ENCODE measurements at regions not wholly inside any gene's neighbourhood (a gene's known extent, or its start where the extent isn't known, plus 50 kb on each side); places are given as distances from the start of the nearest gene placed in this dataset.

GRCh38 chr3:176571926-176572325, 625.4 kb downstream of the TBL1XR1 start:
- TF ChIP-seq, protein P1, sequence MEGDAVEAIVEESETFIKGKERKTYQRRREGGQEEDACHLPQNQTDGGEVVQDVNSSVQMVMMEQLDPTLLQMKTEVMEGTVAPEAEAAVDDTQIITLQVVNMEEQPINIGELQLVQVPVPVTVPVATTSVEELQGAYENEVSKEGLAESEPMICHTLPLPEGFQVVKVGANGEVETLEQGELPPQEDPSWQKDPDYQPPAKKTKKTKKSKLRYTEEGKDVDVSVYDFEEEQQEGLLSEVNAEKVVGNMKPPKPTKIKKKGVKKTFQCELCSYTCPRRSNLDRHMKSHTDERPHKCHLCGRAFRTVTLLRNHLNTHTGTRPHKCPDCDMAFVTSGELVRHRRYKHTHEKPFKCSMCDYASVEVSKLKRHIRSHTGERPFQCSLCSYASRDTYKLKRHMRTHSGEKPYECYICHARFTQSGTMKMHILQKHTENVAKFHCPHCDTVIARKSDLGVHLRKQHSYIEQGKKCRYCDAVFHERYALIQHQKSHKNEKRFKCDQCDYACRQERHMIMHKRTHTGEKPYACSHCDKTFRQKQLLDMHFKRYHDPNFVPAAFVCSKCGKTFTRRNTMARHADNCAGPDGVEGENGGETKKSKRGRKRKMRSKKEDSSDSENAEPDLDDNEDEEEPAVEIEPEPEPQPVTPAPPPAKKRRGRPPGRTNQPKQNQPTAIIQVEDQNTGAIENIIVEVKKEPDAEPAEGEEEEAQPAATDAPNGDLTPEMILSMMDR (conservative IDR thresholded peaks at IDR 0.05; ENCODE audit: low read depth, low read length): no peak
- no peak overlapping the region for H3K4me3 ChIP-seq (ENCODE audit: low read depth, low read length)
- DNase-seq (ENCODE audit: low read depth): no peak

DNA sequence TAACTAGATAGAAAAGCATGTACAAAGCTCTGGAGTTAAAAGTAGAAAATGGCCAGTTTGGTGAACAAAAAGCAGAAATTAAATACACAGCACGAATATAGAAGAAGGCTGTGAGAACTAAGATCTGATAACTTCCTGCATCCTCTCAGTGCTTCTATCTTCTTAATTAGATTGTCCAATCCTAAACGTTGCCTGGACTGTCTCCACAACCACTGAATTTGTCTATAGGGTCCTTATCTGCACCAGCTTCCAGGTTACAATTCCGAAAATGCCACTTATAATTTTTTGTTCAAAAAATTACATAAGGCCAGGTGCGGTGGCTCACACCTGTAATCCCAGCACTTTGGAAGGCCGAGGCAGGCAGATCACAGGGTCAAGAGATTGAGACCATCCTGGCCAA, 626.3 kb downstream of the TBL1XR1 start:
- TF ChIP-seq, protein P1 (conservative IDR thresholded peaks at IDR 0.05; ENCODE audit: low read depth, low read length): no peak
- DNase-seq (ENCODE audit: low read depth): no peak
- no peak overlapping the region for H3K4me3 ChIP-seq (ENCODE audit: low read depth, low read length)

DNA sequence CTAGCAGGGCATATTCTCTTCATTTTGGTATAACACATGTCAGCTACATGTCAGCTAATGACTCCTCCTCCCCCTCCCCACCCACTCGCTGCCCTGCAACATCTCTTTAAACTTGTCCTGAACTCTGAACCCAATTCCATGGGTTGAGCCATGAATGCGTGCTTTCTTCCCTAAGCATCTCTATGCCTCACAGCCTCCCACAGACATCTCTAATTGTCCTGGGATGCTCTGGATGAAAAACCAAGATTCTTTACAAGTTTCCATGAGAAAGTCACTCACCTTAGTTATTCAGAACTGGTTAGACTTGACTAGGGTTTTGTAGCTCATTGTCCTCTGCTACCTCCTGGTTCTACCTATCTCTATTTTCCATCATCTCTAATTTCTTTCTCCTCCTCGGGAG, 629.1 kb downstream of the TBL1XR1 start:
- H3K4me3 ChIP-seq (ENCODE audit: low read depth, low read length): no peak overlapping the region
- TF ChIP-seq, protein P1 (conservative IDR thresholded peaks at IDR 0.05; ENCODE audit: low read depth, low read length): no peak
- no peak for DNase-seq (ENCODE audit: low read depth)

GRCh38 chr3:176566757-176567156, 630.5 kb downstream of the TBL1XR1 start:
- TF ChIP-seq, protein P1 (conservative IDR thresholded peaks at IDR 0.05; ENCODE audit: low read depth, low read length): no peak
- no peak for DNase-seq (ENCODE audit: low read depth)
- H3K4me3 ChIP-seq (ENCODE audit: low read depth, low read length): no peak overlapping the region

DNA sequence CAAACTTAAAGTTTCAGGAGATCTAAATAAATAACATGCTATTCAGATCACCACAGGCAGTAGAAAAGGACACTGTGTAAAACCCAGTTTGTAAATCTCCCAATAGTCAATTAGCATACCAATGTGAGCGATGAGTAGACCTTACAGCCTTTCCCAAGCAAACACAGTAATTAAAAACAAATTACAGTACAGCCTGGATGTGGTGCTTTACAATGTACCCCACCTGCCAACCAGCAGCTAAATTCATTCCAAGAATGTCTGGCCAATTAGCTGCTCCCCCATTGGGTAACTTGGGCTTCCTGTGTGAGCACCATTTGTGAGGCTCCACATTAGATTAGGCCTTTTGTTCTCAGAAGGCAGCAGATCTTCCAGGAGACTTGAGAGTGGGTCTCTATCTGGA, 635.0 kb downstream of the TBL1XR1 start:
- no peak for DNase-seq (ENCODE audit: low read depth)
- no peak overlapping the region for H3K4me3 ChIP-seq (ENCODE audit: low read depth, low read length)
- TF ChIP-seq, protein P1 (conservative IDR thresholded peaks at IDR 0.05; ENCODE audit: low read depth, low read length): no peak

DNA sequence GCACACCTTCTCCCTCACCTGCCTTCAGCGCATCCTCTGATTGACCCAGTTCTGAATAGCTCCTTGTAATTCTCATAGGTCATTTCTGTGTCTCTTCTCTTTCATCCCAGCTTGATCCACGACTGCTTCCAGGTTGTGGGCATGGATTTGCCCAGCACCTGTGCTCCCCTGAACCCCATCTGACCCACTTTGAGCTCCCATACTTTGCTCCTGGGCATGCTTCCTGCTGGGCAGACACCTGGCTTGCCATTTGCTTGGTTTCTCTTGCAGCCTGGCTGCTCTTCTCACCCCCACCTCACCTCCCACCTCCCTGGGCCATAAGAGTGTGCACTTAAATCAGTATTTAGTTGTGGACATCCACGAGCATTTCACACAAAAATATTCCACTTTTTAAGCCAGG, 635.5 kb downstream of the TBL1XR1 start:
- DNase-seq (ENCODE audit: low read depth): no peak
- TF ChIP-seq, protein P1 (conservative IDR thresholded peaks at IDR 0.05; ENCODE audit: low read depth, low read length): no peak
- no peak overlapping the region for H3K4me3 ChIP-seq (ENCODE audit: low read depth, low read length)

- DNase-seq (ENCODE audit: low read depth): peak; percentile 7
- TF ChIP-seq, protein P1 (conservative IDR thresholded peaks at IDR 0.05; ENCODE audit: low read depth, low read length): no peak
- H3K4me3 ChIP-seq (ENCODE audit: low read depth, low read length): no peak overlapping the region
Observed at GRCh38 chr3:176554791-176555654, 642.3 kb downstream of the TBL1XR1 start.
